ENCODE measurements at regions not wholly inside any gene's neighbourhood (a gene's known extent, or its start where the extent isn't known, plus 50 kb on each side); places are given as distances from the start of the nearest gene placed in this dataset.

- TF ChIP-seq ZNF350 (tag by site-specific recombination; IDR thresholded peaks at IDR 0.05) (no peak), ZNF274 (IDR thresholded peaks at IDR 0.05; ENCODE audit: low read length) (no peak), ZNF274 (tag by site-specific recombination; IDR thresholded peaks at IDR 0.05; ENCODE audit: borderline replicate concordance) (no peak)
Observed at GRCh38 chr13:40398065-40398464, 268.4 kb downstream of the FOXO1 start.
